Naive B cell (primary cell): ENCODE measurements at regions not wholly inside any gene's neighbourhood (a gene's known extent, or its start where the extent isn't known, plus 50 kb on each side); places are given as distances from the start of the nearest gene placed in this dataset.

Source experiments
- ATAC-seq, 2 donors: fragments of 150-1000 bp; cut with Tn5 transposase; 2 replicates each; pipeline ENCODE4 v1.10.0; 2021; ENCODE audit warnings: low read depth in 2 of 2, mild to moderate bottlenecking in 2 of 2, moderate library complexity in 2 of 2
- DNase-seq: peaks from one replicate; pipeline ENCODE4 v3.0.0; 2022
- H3K27ac Mint-ChIP-seq, 6 donors: one replicate each; pipeline ENCODE4 v1.8.0; 2020 to 2022; ENCODE audit warnings: mild to moderate bottlenecking in 6 of 6, mixed read lengths in 6 of 6, moderate library complexity in 5 of 6, inconsistent platforms in 2 of 6
- H3K27me3 Mint-ChIP-seq, 3 donors: one replicate each; pipeline ENCODE4 v1.8.0; 2021 to 2022; ENCODE audit warnings: mixed read lengths in 3 of 3, mild to moderate bottlenecking in 1 of 3
- H3K36me3 Mint-ChIP-seq, 2 donors: one replicate each; pipeline ENCODE4 v1.8.0; 2020 to 2022; ENCODE audit warnings: mixed read lengths in 2 of 2, inconsistent platforms in 1 of 2, mild to moderate bottlenecking in 1 of 2
- H3K4me1 Mint-ChIP-seq, 3 donors: one replicate each; pipeline ENCODE4 v1.8.0; 2020 to 2022; ENCODE audit warnings: mixed read lengths in 3 of 3, inconsistent platforms in 1 of 3, mild to moderate bottlenecking in 1 of 3, moderate library complexity in 1 of 3
- H3K4me3 Mint-ChIP-seq, 8 donors: one replicate each; pipeline ENCODE4 v1.8.0; 2020 to 2022; ENCODE audit warnings: mild to moderate bottlenecking in 8 of 8, mixed read lengths in 8 of 8, moderate library complexity in 8 of 8, inconsistent platforms in 2 of 8
- H3K9me3 Mint-ChIP-seq, 7 donors: one replicate each; pipeline ENCODE4 v1.8.0; 2020 to 2022; ENCODE audit warnings: mixed read lengths in 7 of 7, mild to moderate bottlenecking in 5 of 7, inconsistent platforms in 2 of 7, moderate library complexity in 1 of 7

GRCh38 chr6:4295783-4296155 lies 160.4 kb upstream of the ECI2 start:
- H3K27me3 Mint-ChIP-seq, result peaks cover 4 to 13% (median 5%) of the 10 kb centered on the region in 3 donors
- H3K36me3 Mint-ChIP-seq, result peaks cover 0 to 9% of the 10 kb centered on the region in 2 donors
- peaks cover 2 to 18% (median 9%) of the 10 kb centered on the region in 7 donors for H3K9me3 Mint-ChIP-seq
- no peak for DNase-seq
- H3K4me3 Mint-ChIP-seq, result no peak overlapping the region
- no peaks in the 10 kb centered on the region for H3K4me1 Mint-ChIP-seq
- ATAC-seq, result no peak
- H3K27ac Mint-ChIP-seq, result no peak overlapping the region

- ATAC-seq (no peak), DNase-seq (no peak)
- no peak overlapping the region for H3K4me3 Mint-ChIP-seq
- H3K36me3 Mint-ChIP-seq, result peaks cover 0 to 9% of the 10 kb centered on the region in 2 donors
- H3K27ac Mint-ChIP-seq, result no peak overlapping the region
- peaks cover 2 to 18% (median 9%) of the 10 kb centered on the region in 7 donors for H3K9me3 Mint-ChIP-seq
- no peaks in the 10 kb centered on the region for H3K4me1 Mint-ChIP-seq
- peaks cover 4 to 13% (median 5%) of the 10 kb centered on the region in 3 donors for H3K27me3 Mint-ChIP-seq
These were observed 159.8 kb upstream of the ECI2 start for GRCh38 chr6:4295058-4295782.

- peaks cover 4 to 13% (median 5%) of the 10 kb centered on the region in 3 donors for H3K27me3 Mint-ChIP-seq
- no peak overlapping the region for H3K27ac Mint-ChIP-seq
- no peak overlapping the region for H3K4me3 Mint-ChIP-seq
- ATAC-seq, result no peak
- peaks cover 0 to 9% of the 10 kb centered on the region in 2 donors for H3K36me3 Mint-ChIP-seq
- peaks cover 2 to 18% (median 9%) of the 10 kb centered on the region in 7 donors for H3K9me3 Mint-ChIP-seq
- DNase-seq, result no peak
- H3K4me1 Mint-ChIP-seq, result no peaks in the 10 kb centered on the region
These were observed 159.3 kb upstream of the ECI2 start for GRCh38 chr6:4294636-4295035.

- peaks cover 0 to under 1% (median 0%) of the 10 kb centered on the region in 3 donors for H3K4me1 Mint-ChIP-seq
- H3K27ac Mint-ChIP-seq, result no peak overlapping the region
- ATAC-seq (no peak), DNase-seq (no peak)
- peaks cover 2 to 24% (median 9%) of the 10 kb centered on the region in 3 donors for H3K27me3 Mint-ChIP-seq
- H3K36me3 Mint-ChIP-seq, result no peaks in the 10 kb centered on the region
- peak overlapping the region in 1 of 8 donors; percentile 31 for H3K4me3 Mint-ChIP-seq
- no peaks in the 10 kb centered on the region for H3K9me3 Mint-ChIP-seq
These were observed 156.4 kb upstream of the ECI2 start for GRCh38 chr6:4291453-4292403.

- peaks cover 0 to 4% (median 0%) of the 10 kb centered on the region in 3 donors for H3K4me1 Mint-ChIP-seq
These were observed 154.5 kb upstream of the ECI2 start for GRCh38 chr6:4289770-4290320.

GRCh38 chr6:4287811-4288244 lies 152.5 kb upstream of the ECI2 start:
- Mint-ChIP-seq H3K4me1 (peaks cover 0 to 4% (median 0%) of the 10 kb centered on the region in 3 donors), H3K36me3 (no peaks in the 10 kb centered on the region), H3K9me3 (no peaks in the 10 kb centered on the region), H3K4me3 (no peak overlapping the region), H3K27me3 (peaks cover 11 to 30% (median 20%) of the 10 kb centered on the region in 3 donors), H3K27ac (peak overlapping the region in 1 of 6 donors; percentile 68)
- no peak for ATAC-seq
- DNase-seq, result no peak

More at GRCh38 chr6:4289770-4290320, 154.5 kb upstream of the ECI2 start:
- Mint-ChIP-seq H3K9me3 (no peaks in the 10 kb centered on the region), H3K36me3 (no peaks in the 10 kb centered on the region), H3K4me3 (no peak overlapping the region), H3K27me3 (peaks cover 7 to 30% (median 10%) of the 10 kb centered on the region in 3 donors), H3K27ac (no peak overlapping the region)
- DNase-seq, result no peak
- no peak for ATAC-seq

GRCh38 chr6:4287372-4287771 lies 152.0 kb upstream of the ECI2 start:
- no peaks in the 10 kb centered on the region for H3K9me3 Mint-ChIP-seq
- H3K36me3 Mint-ChIP-seq, result no peaks in the 10 kb centered on the region
- ATAC-seq, result no peak
- no peak overlapping the region for H3K4me3 Mint-ChIP-seq
- peak overlapping the region in 1 of 6 donors; percentile 62 for H3K27ac Mint-ChIP-seq
- no peak for DNase-seq
- peaks cover 11 to 27% (median 20%) of the 10 kb centered on the region in 3 donors for H3K27me3 Mint-ChIP-seq
- H3K4me1 Mint-ChIP-seq, result peaks cover 0 to 4% (median 2%) of the 10 kb centered on the region in 3 donors

GRCh38 chr6:4282926-4283325 lies 147.6 kb upstream of the ECI2 start:
- Mint-ChIP-seq H3K9me3 (no peaks in the 10 kb centered on the region), H3K36me3 (no peaks in the 10 kb centered on the region), H3K27me3 (peaks cover 18 to 36% (median 33%) of the 10 kb centered on the region in 3 donors), H3K4me3 (no peak overlapping the region), H3K27ac (no peak overlapping the region), H3K4me1 (peaks cover 9 to 14% (median 13%) of the 10 kb centered on the region in 3 donors)
- no peak for ATAC-seq
- no peak for DNase-seq

- peak overlapping the region; percentile 23 to 92 (median 84) for H3K4me3 Mint-ChIP-seq
- no peaks in the 10 kb centered on the region for H3K9me3 Mint-ChIP-seq
- peaks cover 9 to 14% (median 11%) of the 10 kb centered on the region in 3 donors for H3K4me1 Mint-ChIP-seq
- H3K27ac Mint-ChIP-seq, result peak overlapping the region; percentile 54 to 99 (median 90)
- H3K36me3 Mint-ChIP-seq, result no peaks in the 10 kb centered on the region
- peaks cover 15 to 26% (median 26%) of the 10 kb centered on the region in 3 donors for H3K27me3 Mint-ChIP-seq
- ATAC-seq (peak; percentile 93 to 95), DNase-seq (peak; percentile 82)
These were observed 146.2 kb upstream of the ECI2 start for GRCh38 chr6:4281341-4282293.

- no peaks in the 10 kb centered on the region for H3K36me3 Mint-ChIP-seq
- H3K27ac Mint-ChIP-seq, result peak overlapping the region in 2 of 6 donors; percentile 90 to 99
- peaks cover 10 to 30% (median 19%) of the 10 kb centered on the region in 3 donors for H3K27me3 Mint-ChIP-seq
- no peaks in the 10 kb centered on the region for H3K9me3 Mint-ChIP-seq
- H3K4me1 Mint-ChIP-seq, result peaks cover 9 to 14% (median 9%) of the 10 kb centered on the region in 3 donors
- H3K4me3 Mint-ChIP-seq, result peak overlapping the region in 4 of 8 donors; percentile 6 to 57 (median 20)
- ATAC-seq (no peak), DNase-seq (no peak)
These were observed 145.3 kb upstream of the ECI2 start for GRCh38 chr6:4280707-4281106.

GRCh38 chr6:4280031-4280430 lies 144.7 kb upstream of the ECI2 start:
- H3K27me3 Mint-ChIP-seq, result peaks cover 10 to 30% (median 19%) of the 10 kb centered on the region in 3 donors

GRCh38 chr6:4274382-4275082 lies 139.2 kb upstream of the ECI2 start:
- peaks cover 0 to 16% (median 0%) of the 10 kb centered on the region in 3 donors for H3K27me3 Mint-ChIP-seq

More at GRCh38 chr6:4280031-4280430, 144.7 kb upstream of the ECI2 start:
- Mint-ChIP-seq H3K4me3 (no peak overlapping the region), H3K36me3 (no peaks in the 10 kb centered on the region), H3K27ac (peak overlapping the region in 2 of 6 donors; percentile 60 to 67), H3K9me3 (no peaks in the 10 kb centered on the region), H3K4me1 (peaks cover 9 to 14% (median 9%) of the 10 kb centered on the region in 3 donors)
- DNase-seq (no peak), ATAC-seq (no peak)

More at GRCh38 chr6:4274382-4275082, 139.2 kb upstream of the ECI2 start:
- no peak for ATAC-seq
- Mint-ChIP-seq H3K9me3 (no peaks in the 10 kb centered on the region), H3K4me3 (no peak overlapping the region), H3K36me3 (no peaks in the 10 kb centered on the region), H3K27ac (no peak overlapping the region), H3K4me1 (no peaks in the 10 kb centered on the region)
- no peak for DNase-seq
